ENCODE measurements at regions not wholly inside any gene's neighbourhood (a gene's known extent, or its start where the extent isn't known, plus 50 kb on each side); places are given as distances from the start of the nearest gene placed in this dataset.

DNA sequence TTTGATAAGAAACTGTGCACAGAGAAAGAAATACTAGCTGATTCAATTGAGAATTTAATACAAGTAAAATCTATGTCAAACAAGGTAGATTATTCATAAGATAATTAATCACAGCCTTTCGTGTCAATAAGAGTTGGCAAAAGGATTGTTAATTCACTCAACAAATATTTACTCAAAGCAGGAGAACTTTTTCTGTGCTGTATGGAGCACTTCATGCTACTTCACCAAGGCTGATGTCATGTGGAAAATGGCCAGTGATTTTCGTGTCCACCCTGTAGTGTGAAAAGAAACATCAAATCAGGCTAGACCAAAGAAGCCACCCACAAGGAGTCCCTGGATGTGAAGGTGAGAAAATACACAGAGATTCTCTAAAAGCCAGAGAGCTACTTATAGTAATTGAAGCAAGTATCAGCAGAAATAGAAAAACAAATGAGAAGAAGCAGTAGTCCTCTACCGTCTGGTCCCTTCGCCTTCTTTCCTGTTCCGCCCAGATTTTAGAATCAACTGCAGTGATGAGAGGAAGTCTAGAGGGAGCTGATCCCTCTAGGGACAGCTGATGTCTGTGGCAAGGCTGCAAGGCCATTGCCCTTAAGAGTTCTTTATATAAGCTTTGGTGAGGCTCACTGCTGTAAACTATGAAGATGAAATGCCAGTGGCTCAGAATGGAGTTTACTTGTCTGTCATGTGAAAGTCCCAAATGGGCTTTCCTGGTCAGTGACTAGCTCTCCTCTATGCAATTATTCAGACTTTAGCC is 201.3 kb upstream of the APCDD1 start:
- Mint-ChIP-seq H3K27me3 (ENCODE audit: insufficient read depth, low read depth, poor library complexity) (peaks cover 4% of the 10 kb centered on the region), H3K27ac (no peak overlapping the region), H3K36me3 (ENCODE audit: low read depth) (no peaks in the 10 kb centered on the region; the same call in 2 of the 3 replicates), H3K4me3 (no peak overlapping the region), H3K4me1 (no peaks in the 10 kb centered on the region), H3K9me3 (peaks cover 10% of the 10 kb centered on the region; the same call in 2 of the 3 replicates)
- Histone ChIP-seq H3K4me1 (ENCODE audit: insufficient read depth) (no peaks in the 10 kb centered on the region), H3F3A (replicated peaks; ENCODE audit: low read depth) (no peaks in the 10 kb centered on the region), H4K20me1 (replicated peaks; ENCODE audit: insufficient read depth) (no peaks in the 10 kb centered on the region), H3K4me2 (no peak overlapping the region), H3K79me2 (replicated peaks; ENCODE audit: insufficient read depth) (no peaks in the 10 kb centered on the region), H3K4me3 (no peak overlapping the region), H3K9me2 (ENCODE audit: insufficient read depth) (no peaks in the 10 kb centered on the region), H2AFZ (no peak overlapping the region), H3K27me3 (ENCODE audit: insufficient read depth) (no peaks in the 10 kb centered on the region), H3K36me3 (ENCODE audit: insufficient read depth) (no peaks in the 10 kb centered on the region), H3K27ac (ENCODE audit: low read depth) (no peak overlapping the region)
- ATAC-seq (no peak), DNase-seq (ENCODE audit: low spot score) (no peak)
- no peak for TF ChIP-seq JUNB (IDR thresholded peaks at IDR 0.05; ENCODE audit: unreplicated experiment)
- no peak for TF ChIP-seq NANOG (IDR thresholded peaks at IDR 0.05; ENCODE audit: borderline replicate concordance)
- no peak for TF ChIP-seq ETS1 (IDR thresholded peaks at IDR 0.05)
- no peak for TF ChIP-seq POLR2AphosphoS5 (IDR thresholded peaks at IDR 0.05; ENCODE audit: low read depth)
- no peak for TF ChIP-seq ZNF114 (CRISPR knock-in tag; IDR thresholded peaks at IDR 0.05)
- TF ChIP-seq, protein P1, sequence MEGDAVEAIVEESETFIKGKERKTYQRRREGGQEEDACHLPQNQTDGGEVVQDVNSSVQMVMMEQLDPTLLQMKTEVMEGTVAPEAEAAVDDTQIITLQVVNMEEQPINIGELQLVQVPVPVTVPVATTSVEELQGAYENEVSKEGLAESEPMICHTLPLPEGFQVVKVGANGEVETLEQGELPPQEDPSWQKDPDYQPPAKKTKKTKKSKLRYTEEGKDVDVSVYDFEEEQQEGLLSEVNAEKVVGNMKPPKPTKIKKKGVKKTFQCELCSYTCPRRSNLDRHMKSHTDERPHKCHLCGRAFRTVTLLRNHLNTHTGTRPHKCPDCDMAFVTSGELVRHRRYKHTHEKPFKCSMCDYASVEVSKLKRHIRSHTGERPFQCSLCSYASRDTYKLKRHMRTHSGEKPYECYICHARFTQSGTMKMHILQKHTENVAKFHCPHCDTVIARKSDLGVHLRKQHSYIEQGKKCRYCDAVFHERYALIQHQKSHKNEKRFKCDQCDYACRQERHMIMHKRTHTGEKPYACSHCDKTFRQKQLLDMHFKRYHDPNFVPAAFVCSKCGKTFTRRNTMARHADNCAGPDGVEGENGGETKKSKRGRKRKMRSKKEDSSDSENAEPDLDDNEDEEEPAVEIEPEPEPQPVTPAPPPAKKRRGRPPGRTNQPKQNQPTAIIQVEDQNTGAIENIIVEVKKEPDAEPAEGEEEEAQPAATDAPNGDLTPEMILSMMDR (conservative IDR thresholded peaks at IDR 0.05; ENCODE audit: low read depth in 2 of 2), result no peak
- TF ChIP-seq CREB1 (CRISPR knock-in tag; IDR thresholded peaks at IDR 0.05; ENCODE audit: low read depth), result no peak
- TF ChIP-seq, protein P2, sequence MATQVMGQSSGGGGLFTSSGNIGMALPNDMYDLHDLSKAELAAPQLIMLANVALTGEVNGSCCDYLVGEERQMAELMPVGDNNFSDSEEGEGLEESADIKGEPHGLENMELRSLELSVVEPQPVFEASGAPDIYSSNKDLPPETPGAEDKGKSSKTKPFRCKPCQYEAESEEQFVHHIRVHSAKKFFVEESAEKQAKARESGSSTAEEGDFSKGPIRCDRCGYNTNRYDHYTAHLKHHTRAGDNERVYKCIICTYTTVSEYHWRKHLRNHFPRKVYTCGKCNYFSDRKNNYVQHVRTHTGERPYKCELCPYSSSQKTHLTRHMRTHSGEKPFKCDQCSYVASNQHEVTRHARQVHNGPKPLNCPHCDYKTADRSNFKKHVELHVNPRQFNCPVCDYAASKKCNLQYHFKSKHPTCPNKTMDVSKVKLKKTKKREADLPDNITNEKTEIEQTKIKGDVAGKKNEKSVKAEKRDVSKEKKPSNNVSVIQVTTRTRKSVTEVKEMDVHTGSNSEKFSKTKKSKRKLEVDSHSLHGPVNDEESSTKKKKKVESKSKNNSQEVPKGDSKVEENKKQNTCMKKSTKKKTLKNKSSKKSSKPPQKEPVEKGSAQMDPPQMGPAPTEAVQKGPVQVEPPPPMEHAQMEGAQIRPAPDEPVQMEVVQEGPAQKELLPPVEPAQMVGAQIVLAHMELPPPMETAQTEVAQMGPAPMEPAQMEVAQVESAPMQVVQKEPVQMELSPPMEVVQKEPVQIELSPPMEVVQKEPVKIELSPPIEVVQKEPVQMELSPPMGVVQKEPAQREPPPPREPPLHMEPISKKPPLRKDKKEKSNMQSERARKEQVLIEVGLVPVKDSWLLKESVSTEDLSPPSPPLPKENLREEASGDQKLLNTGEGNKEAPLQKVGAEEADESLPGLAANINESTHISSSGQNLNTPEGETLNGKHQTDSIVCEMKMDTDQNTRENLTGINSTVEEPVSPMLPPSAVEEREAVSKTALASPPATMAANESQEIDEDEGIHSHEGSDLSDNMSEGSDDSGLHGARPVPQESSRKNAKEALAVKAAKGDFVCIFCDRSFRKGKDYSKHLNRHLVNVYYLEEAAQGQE (IDR thresholded peaks at IDR 0.05; ENCODE audit: unreplicated experiment), result no peak
- TF ChIP-seq EZH2phosphoT487 (IDR thresholded peaks at IDR 0.05; ENCODE audit: unreplicated experiment), result no peak
- TF ChIP-seq, protein P3, sequence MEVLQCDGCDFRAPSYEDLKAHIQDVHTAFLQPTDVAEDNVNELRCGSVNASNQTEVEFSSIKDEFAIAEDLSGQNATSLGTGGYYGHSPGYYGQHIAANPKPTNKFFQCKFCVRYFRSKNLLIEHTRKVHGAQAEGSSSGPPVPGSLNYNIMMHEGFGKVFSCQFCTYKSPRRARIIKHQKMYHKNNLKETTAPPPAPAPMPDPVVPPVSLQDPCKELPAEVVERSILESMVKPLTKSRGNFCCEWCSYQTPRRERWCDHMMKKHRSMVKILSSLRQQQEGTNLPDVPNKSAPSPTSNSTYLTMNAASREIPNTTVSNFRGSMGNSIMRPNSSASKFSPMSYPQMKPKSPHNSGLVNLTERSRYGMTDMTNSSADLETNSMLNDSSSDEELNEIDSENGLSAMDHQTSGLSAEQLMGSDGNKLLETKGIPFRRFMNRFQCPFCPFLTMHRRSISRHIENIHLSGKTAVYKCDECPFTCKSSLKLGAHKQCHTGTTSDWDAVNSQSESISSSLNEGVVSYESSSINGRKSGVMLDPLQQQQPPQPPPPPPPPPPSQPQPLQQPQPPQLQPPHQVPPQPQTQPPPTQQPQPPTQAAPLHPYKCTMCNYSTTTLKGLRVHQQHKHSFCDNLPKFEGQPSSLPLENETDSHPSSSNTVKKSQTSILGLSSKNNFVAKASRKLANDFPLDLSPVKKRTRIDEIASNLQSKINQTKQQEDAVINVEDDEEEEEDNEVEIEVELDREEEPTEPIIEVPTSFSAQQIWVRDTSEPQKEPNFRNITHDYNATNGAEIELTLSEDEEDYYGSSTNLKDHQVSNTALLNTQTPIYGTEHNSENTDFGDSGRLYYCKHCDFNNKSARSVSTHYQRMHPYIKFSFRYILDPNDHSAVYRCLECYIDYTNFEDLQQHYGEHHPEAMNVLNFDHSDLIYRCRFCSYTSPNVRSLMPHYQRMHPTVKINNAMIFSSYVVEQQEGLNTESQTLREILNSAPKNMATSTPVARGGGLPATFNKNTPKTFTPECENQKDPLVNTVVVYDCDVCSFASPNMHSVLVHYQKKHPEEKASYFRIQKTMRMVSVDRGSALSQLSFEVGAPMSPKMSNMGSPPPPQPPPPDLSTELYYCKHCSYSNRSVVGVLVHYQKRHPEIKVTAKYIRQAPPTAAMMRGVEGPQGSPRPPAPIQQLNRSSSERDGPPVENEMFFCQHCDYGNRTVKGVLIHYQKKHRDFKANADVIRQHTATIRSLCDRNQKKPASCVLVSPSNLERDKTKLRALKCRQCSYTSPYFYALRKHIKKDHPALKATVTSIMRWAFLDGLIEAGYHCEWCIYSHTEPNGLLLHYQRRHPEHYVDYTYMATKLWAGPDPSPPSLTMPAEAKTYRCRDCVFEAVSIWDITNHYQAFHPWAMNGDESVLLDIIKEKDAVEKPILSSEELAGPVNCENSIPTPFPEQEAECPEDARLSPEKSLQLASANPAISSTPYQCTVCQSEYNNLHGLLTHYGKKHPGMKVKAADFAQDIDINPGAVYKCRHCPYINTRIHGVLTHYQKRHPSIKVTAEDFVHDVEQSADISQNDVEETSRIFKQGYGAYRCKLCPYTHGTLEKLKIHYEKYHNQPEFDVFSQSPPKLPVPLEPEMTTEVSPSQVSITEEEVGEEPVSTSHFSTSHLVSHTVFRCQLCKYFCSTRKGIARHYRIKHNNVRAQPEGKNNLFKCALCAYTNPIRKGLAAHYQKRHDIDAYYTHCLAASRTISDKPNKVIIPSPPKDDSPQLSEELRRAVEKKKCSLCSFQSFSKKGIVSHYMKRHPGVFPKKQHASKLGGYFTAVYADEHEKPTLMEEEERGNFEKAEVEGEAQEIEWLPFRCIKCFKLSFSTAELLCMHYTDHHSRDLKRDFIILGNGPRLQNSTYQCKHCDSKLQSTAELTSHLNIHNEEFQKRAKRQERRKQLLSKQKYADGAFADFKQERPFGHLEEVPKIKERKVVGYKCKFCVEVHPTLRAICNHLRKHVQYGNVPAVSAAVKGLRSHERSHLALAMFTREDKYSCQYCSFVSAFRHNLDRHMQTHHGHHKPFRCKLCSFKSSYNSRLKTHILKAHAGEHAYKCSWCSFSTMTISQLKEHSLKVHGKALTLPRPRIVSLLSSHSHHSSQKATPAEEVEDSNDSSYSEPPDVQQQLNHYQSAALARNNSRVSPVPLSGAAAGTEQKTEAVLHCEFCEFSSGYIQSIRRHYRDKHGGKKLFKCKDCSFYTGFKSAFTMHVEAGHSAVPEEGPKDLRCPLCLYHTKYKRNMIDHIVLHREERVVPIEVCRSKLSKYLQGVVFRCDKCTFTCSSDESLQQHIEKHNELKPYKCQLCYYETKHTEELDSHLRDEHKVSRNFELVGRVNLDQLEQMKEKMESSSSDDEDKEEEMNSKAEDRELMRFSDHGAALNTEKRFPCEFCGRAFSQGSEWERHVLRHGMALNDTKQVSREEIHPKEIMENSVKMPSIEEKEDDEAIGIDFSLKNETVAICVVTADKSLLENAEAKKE (CRISPR knock-in tag; IDR thresholded peaks at IDR 0.05), result no peak
- TF ChIP-seq EZH2 (IDR thresholded peaks at IDR 0.05; ENCODE audit: low read depth, unreplicated experiment), result no peak
- TF ChIP-seq ZNF331 (CRISPR knock-in tag; IDR thresholded peaks at IDR 0.05; ENCODE audit: low read depth), result no peak
- TF ChIP-seq STAT1 (IDR thresholded peaks at IDR 0.05; ENCODE audit: unreplicated experiment), result no peak
